Smooth muscle cell of the brain vasculature (primary cell): ENCODE measurements at regions not wholly inside any gene's neighbourhood (a gene's known extent, or its start where the extent isn't known, plus 50 kb on each side); places are given as distances from the start of the nearest gene placed in this dataset.
"Not testable (repeated sequence)": the region's sequence is repeated elsewhere in the genome, so short reads cannot be mapped to it uniquely, and the experiment has no call there.

Experiments used
- DNase-seq: peaks from one replicate; pipeline ENCODE4 v3.0.0-alpha.2; 2012; ENCODE audit warnings: low read depth, low spot score

DNA sequence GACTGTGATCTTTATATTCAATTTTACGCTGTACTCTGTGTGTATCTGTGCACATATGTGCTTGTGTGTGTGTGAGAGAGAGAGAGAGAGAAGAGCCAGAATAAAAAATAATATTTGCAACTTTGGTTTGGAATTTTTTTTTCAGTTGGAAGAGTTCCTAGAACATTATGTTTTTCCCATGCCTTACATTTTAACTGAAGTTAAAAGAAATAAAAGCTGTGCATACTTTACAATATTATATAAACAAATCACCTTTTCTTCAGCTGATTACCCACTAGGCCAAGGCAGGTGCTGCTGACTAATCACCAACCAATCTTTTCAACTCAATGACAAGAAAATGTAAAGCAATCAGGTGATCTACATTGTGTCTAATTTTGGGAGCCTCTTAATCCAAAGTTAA is 366.3 kb downstream of the NYAP2 start:
- DNase-seq, result no peak

- DNase-seq, result no peak
These were observed 364.8 kb downstream of the NYAP2 start for GRCh38 chr2:225764346-225764745.

- no peak for DNase-seq
These were observed 364.2 kb downstream of the NYAP2 start for GRCh38 chr2:225763711-225764110.

- no peak for DNase-seq
These were observed 361.9 kb downstream of the NYAP2 start for GRCh38 chr2:225761396-225761795.

GRCh38 chr2:225757248-225757647 is 357.7 kb downstream of the NYAP2 start:
- DNase-seq, result no peak

GRCh38 chr2:225756198-225756597 is 356.7 kb downstream of the NYAP2 start:
- DNase-seq, result no peak

GRCh38 chr2:225748609-225749008 is 349.1 kb downstream of the NYAP2 start:
- DNase-seq, result no peak

- DNase-seq, result not testable (repeated sequence)
These were observed 344.5 kb downstream of the NYAP2 start for GRCh38 chr2:225743996-225744395.

DNA sequence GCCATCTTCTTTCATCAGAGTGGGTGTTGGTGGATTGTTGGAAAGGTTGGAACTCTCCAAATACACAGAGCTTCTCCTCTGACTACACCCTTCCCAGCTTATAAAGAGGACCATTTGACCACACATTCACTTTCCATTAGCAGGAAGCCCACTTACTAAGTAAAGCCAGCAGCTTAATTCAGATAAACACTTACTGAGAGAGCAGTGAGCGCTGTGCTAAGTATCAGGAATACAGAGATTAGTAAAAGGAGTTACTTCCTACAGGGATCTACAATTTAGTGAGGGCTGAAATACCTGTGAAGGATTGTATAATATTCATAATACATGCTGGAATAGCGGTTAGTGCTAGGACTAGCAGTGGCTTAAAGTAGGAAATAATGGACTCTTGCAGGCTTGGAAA is 343.0 kb downstream of the NYAP2 start:
- DNase-seq, result no peak

GRCh38 chr2:225740086-225740485 is 340.6 kb downstream of the NYAP2 start:
- no peak for DNase-seq

DNA sequence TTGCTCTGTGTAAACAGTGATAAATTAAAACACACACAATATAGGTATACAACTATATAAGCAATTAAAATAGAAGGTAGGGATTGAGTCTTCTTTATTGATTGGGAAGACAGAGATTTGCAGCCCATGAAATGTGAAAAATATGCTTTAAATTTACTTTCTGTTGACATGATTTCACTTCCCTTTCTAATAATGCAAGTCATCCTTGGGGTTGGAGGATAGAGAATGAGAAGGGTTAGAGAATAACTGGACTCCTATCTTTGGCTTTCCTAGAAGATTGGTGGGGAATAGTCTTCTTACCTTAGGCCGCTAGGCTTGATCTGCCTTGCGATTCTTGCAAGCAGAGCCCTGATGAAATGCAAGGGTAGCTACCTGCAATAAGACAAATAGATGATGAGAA is 339.8 kb downstream of the NYAP2 start:
- DNase-seq, result no peak

- DNase-seq, result no peak
These were observed 339.2 kb downstream of the NYAP2 start for GRCh38 chr2:225738735-225739134.

DNA sequence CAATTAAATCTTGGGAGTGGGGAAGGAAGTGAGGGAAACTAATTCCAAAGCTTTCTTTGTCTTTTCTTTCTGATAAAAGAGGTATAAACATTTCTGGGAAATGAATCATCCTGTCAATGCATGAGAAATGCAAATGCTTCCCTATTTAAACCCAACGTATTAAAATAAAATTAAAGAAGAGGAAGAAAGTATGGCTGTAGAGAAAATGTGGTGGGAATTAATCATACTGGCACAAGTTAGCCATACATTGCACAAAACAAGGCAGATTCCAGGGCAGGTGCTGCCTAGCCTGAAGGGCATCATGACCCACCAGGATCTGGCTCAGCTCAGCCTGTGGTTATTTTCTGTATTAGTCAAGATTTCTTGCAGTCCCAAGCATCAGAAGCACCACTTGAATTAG is 338.0 kb downstream of the NYAP2 start:
- no peak for DNase-seq

DNA sequence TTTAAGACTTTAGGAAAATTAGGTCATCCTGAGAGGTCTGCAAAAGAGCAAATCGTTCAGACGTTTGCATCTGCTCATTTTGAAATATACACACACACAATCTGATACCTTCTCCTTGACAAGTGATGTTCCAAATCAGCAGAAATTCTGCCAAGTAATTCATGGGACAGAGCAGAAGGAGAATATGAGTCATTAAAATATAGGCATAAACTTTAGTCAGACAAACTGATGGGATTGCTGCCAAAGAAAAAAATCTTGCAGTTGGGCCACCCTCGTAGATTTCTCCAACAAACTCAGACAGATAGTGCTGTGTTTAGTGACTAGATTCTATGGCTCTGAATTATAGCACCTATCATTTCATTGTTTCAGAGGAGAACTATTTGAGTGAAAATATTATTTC is 336.3 kb downstream of the NYAP2 start:
- DNase-seq, result peak; percentile 40

- DNase-seq, result no peak
These were observed 326.2 kb downstream of the NYAP2 start for GRCh38 chr2:225725726-225726125.
